ENCODE measurements at regions not wholly inside any gene's neighbourhood (a gene's known extent, or its start where the extent isn't known, plus 50 kb on each side); places are given as distances from the start of the nearest gene placed in this dataset.

DNA sequence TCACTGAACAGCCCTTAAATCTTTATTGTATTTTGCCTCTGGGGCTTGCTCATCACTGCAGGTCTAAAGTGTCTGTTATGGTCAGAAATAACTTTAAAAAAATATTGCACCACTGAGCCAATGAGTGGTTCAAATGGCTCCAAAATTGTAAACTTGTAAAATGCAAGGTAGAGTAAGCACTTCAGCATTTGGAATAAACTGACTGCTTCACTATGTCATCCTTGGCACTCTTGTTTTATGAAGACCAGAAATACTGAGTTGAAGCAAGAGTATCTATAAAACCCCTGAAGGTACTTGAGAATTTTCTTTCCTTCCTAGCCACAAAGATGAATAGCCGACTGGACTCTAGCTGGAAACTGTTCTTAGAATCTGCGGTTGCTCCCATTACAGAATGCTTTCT is 390.3 kb upstream of the DPH6 start:
- H3K27me3 Mint-ChIP-seq (ENCODE audit: low read depth): no peaks in the 10 kb centered on the region
- H3K4me3 Mint-ChIP-seq: no peak overlapping the region
- H3K36me3 Mint-ChIP-seq (ENCODE audit: low read depth): no peaks in the 10 kb centered on the region
- peaks cover 5% of the 10 kb centered on the region for H3K4me1 Mint-ChIP-seq
- no peak overlapping the region for H3K27ac Mint-ChIP-seq
- no peaks in the 10 kb centered on the region for H3K9me3 Mint-ChIP-seq
- TF ChIP-seq, protein P1, sequence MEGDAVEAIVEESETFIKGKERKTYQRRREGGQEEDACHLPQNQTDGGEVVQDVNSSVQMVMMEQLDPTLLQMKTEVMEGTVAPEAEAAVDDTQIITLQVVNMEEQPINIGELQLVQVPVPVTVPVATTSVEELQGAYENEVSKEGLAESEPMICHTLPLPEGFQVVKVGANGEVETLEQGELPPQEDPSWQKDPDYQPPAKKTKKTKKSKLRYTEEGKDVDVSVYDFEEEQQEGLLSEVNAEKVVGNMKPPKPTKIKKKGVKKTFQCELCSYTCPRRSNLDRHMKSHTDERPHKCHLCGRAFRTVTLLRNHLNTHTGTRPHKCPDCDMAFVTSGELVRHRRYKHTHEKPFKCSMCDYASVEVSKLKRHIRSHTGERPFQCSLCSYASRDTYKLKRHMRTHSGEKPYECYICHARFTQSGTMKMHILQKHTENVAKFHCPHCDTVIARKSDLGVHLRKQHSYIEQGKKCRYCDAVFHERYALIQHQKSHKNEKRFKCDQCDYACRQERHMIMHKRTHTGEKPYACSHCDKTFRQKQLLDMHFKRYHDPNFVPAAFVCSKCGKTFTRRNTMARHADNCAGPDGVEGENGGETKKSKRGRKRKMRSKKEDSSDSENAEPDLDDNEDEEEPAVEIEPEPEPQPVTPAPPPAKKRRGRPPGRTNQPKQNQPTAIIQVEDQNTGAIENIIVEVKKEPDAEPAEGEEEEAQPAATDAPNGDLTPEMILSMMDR (IDR thresholded peaks at IDR 0.05; ENCODE audit: unreplicated experiment in 3 of 3): no peak

DNA sequence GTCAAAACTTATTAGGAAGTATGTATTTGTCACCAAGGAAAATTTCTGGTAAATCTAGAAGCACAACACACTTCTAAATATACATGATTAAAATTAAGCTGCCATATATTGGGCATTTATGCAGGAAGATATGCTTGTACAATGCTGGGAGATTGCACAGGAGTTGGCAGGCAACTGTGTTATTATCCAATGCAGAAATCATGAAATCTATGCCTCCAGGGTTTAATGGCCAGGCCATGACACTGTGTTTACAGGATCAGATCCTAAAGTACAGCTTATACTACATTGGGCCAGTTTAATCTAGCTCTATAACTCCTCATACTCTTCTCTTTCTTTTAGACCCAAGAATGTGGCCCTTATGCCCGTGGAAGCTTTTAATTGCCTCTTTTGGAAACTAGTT is 391.4 kb upstream of the DPH6 start:
- Mint-ChIP-seq H3K9me3 (no peaks in the 10 kb centered on the region), H3K4me3 (no peak overlapping the region), H3K27ac (no peak overlapping the region), H3K4me1 (no peaks in the 10 kb centered on the region), H3K36me3 (ENCODE audit: low read depth) (no peaks in the 10 kb centered on the region), H3K27me3 (ENCODE audit: low read depth) (no peaks in the 10 kb centered on the region)
- TF ChIP-seq, protein P1 (IDR thresholded peaks at IDR 0.05; ENCODE audit: unreplicated experiment in 3 of 3): no peak

DNA sequence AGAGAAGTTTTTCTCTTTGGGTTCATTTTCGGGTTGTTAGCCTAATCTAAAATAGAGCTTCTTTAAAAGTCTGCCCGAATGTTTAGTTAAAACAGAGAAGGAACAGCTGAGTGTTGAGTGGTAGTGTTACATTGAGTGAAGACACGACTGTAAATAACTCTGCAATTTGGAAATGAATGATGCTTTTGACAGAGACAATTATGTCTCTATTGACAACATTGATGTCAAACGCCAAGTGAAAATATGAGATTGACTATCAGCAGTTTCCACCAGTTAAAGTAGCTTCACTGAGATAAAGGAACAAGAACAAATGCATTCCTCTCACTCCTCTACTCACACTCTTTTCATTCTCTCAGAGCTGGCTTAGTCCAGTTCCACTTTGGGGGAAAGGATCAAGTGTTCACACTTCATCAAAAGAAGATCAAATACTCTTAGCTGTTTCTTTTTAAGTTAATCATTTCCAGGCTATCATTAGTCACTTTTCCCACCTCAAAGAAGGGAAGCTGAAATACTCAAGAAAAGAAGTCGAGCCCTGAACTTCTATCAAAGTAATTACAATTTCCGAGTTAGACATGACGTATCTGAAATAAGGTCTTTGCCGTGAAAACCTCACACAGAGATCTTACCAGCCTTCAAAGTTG is 399.1 kb upstream of the DPH6 start:
- H3K27me3 Mint-ChIP-seq (ENCODE audit: low read depth): no peaks in the 10 kb centered on the region
- H3K36me3 Mint-ChIP-seq (ENCODE audit: low read depth): no peaks in the 10 kb centered on the region
- TF ChIP-seq, protein P1 (IDR thresholded peaks at IDR 0.05; ENCODE audit: unreplicated experiment in 3 of 3): no peak
- H3K4me3 Mint-ChIP-seq: no peak overlapping the region
- H3K4me1 Mint-ChIP-seq: no peaks in the 10 kb centered on the region
- H3K27ac Mint-ChIP-seq: no peak overlapping the region
- H3K9me3 Mint-ChIP-seq: no peaks in the 10 kb centered on the region

DNA sequence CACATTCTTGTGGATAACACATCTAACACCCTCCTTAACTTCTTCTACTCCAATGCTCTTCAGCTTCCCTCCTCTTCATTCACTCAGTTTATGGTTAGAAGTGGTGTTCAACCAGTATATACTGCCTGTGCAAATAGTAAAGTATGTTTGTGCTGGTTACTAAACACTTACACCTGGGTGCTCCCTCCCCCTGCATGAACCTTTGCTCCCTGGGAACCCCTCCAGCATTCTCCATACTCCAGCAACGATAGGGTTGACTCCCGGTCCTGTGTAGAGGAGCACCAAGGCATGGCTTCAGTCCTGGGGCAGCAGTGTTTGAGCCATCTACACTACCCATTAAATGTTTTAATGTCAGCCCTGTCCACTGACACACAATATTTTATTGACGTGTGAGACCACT is 407.5 kb upstream of the DPH6 start:
- TF ChIP-seq, protein P1 (IDR thresholded peaks at IDR 0.05; ENCODE audit: unreplicated experiment in 3 of 3): no peak
- Mint-ChIP-seq H3K27ac (no peak overlapping the region), H3K4me3 (no peak overlapping the region), H3K36me3 (ENCODE audit: low read depth) (no peaks in the 10 kb centered on the region), H3K4me1 (peaks cover 15% of the 10 kb centered on the region), H3K27me3 (ENCODE audit: low read depth) (no peaks in the 10 kb centered on the region), H3K9me3 (no peaks in the 10 kb centered on the region)

DNA sequence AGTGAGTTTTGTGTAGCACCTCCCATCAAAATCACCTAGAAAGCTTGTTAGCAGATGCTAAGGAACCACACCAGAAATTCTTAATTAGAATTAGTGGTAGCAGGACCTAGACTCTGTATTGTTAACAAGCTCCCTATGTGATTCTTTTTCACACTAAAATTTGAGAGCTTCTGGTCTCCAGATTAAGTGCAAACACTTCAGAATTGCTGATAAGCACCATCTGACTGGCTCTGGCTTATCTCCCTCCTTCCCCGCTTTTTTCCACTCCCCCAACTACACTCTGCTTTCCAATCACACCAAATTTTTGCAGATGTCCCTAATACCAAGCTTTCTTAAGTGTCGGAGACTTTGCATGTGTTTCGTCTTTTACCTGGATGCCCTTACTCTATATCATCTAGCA is 410.1 kb upstream of the DPH6 start:
- Mint-ChIP-seq H3K4me3 (no peak overlapping the region), H3K27me3 (ENCODE audit: low read depth) (no peaks in the 10 kb centered on the region), H3K4me1 (peaks cover 23% of the 10 kb centered on the region), H3K36me3 (ENCODE audit: low read depth) (no peaks in the 10 kb centered on the region), H3K9me3 (no peaks in the 10 kb centered on the region), H3K27ac (no peak overlapping the region)
- TF ChIP-seq, protein P1 (IDR thresholded peaks at IDR 0.05; ENCODE audit: unreplicated experiment in 3 of 3): no peak

DNA sequence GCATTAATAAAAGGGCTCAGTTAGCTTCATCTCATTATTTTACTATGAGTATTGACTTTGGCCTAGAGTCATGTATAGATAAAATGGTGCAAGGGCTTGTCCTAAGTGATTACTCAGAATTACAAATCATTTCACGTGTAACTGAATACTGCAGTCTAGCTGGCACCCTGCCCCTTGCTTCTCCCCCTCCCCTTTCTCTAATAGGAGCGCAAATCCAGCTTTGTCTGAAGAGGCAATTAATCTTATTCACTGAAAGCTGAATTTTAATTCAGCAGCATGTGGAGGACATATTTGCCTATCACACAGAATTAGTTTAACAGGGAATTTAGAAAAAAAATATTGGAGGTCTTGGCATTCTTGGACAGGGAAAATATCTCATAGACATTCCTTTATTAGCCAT is 412.1 kb upstream of the DPH6 start:
- TF ChIP-seq, protein P1 (IDR thresholded peaks at IDR 0.05; ENCODE audit: unreplicated experiment in 3 of 3): no peak
- H3K36me3 Mint-ChIP-seq (ENCODE audit: low read depth): no peaks in the 10 kb centered on the region
- H3K27me3 Mint-ChIP-seq (ENCODE audit: low read depth): no peaks in the 10 kb centered on the region
- peaks cover 23% of the 10 kb centered on the region for H3K4me1 Mint-ChIP-seq
- H3K9me3 Mint-ChIP-seq: no peaks in the 10 kb centered on the region
- H3K4me3 Mint-ChIP-seq: no peak overlapping the region
- H3K27ac Mint-ChIP-seq: peak overlapping the region; percentile 5 to 81 (median 58)

Measured in nephron (organoid).